Cardiac muscle cell (in vitro differentiated cells and primary cell): ENCODE measurements at regions not wholly inside any gene's neighbourhood (a gene's known extent, or its start where the extent isn't known, plus 50 kb on each side); places are given as distances from the start of the nearest gene placed in this dataset.
A peak's percentile ranks its signal among the peaks of the same experiment; 100 is the strongest.

Experiments used
- DNase-seq, 2 donors: peaks; one replicate each; pipeline versions ENCODE4 v3.0.0 to v3.0.0-alpha.2; 2010 to 2017; ENCODE audit warnings: low read depth in 1 of 2, low spot score in 1 of 2
- H3K27ac ChIP-seq: fragments of 200-600 bp; sonication (generic); 2 replicates; pipeline ENCODE4 v1.5.1; 2016
- H3K27me3 ChIP-seq: fragments of 200-600 bp; sonication (generic); 2 replicates; pipeline ENCODE4 v1.6.0; 2016; ENCODE audit warnings: control low read depth
- H3K36me3 ChIP-seq: fragments of 200-600 bp; sonication (generic); 2 replicates; pipeline ENCODE4 v1.5.1; 2016; ENCODE audit warnings: control low read depth
- H3K4me1 ChIP-seq: fragments of 200-600 bp; sonication (generic); 2 replicates; pipeline ENCODE4 v1.8.1; 2017; ENCODE audit warnings: low read depth, mild to moderate bottlenecking, mixed run types
- H3K4me3 ChIP-seq: fragments of 200-600 bp; sonication (generic); 2 replicates; pipeline ENCODE4 v1.5.1; 2016; ENCODE audit warnings: mild to moderate bottlenecking
- H3K9me3 ChIP-seq: fragments of 200-600 bp; sonication (generic); 2 replicates; pipeline ENCODE4 v1.5.1; 2017; ENCODE audit warnings: low read depth, mild to moderate bottlenecking, control low read depth
- TF ChIP-seq, protein P1 (sequence below): IDR thresholded peaks from 2 replicates; pipeline ENCODE4 v1.5.1; 2012; ENCODE audit warnings: low read depth, mild to moderate bottlenecking, low read length

DNA sequence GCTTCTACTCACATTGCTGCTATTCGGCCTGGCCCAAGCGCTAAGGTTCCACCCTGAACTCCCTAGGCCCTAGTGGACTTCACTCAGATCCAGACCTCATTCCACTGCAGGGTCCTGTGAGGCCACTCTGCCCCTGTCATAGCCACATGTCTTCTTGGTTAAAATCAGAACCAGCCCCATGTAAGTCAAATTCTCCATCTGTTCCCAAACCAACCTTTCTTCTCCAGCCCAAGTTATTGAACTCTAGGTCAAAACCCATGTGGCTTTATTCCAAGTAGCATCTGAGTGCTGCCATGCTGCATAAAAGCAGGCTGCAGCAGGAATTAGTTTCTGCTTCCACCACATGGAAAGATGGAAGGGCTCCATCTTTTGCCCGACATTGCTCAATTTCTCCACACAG lies 281.2 kb downstream of the SNX13 start:
- no peaks in the 10 kb centered on the region for H3K4me1 ChIP-seq
- TF ChIP-seq, protein P1, sequence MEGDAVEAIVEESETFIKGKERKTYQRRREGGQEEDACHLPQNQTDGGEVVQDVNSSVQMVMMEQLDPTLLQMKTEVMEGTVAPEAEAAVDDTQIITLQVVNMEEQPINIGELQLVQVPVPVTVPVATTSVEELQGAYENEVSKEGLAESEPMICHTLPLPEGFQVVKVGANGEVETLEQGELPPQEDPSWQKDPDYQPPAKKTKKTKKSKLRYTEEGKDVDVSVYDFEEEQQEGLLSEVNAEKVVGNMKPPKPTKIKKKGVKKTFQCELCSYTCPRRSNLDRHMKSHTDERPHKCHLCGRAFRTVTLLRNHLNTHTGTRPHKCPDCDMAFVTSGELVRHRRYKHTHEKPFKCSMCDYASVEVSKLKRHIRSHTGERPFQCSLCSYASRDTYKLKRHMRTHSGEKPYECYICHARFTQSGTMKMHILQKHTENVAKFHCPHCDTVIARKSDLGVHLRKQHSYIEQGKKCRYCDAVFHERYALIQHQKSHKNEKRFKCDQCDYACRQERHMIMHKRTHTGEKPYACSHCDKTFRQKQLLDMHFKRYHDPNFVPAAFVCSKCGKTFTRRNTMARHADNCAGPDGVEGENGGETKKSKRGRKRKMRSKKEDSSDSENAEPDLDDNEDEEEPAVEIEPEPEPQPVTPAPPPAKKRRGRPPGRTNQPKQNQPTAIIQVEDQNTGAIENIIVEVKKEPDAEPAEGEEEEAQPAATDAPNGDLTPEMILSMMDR: no peak

DNA sequence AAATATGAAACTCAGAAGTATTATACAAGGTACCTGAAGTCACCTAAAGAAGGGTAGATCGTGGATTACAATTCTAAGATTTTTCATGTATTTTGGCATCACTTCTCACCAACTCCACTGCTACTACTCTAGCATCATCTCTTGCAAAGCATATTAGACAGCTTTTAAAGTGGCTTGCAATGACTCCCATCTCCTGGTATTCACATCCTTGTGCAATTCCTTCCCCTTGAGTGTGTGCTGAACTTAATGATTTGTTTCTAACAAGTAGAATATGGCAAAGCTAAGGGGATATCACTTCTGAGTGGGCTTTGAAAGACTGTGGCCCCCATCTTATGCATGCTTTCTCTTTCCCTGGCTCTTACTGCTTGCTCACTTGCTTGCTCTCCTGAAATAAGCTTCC lies 280.2 kb downstream of the SNX13 start:
- no peaks in the 10 kb centered on the region for H3K36me3 ChIP-seq
- TF ChIP-seq, protein P1: no peak
- H3K27ac ChIP-seq: no peak overlapping the region
- no peaks in the 10 kb centered on the region for H3K27me3 ChIP-seq
- H3K9me3 ChIP-seq: no peaks in the 10 kb centered on the region
- no peaks in the 10 kb centered on the region for H3K4me1 ChIP-seq
- peak in 1 of 2 donors; percentile 75 for DNase-seq
- H3K4me3 ChIP-seq: no peak overlapping the region

More for the DNA sequence above, 281.2 kb downstream of the SNX13 start:
- DNase-seq: no peak
- H3K9me3 ChIP-seq: no peaks in the 10 kb centered on the region
- no peak overlapping the region for H3K27ac ChIP-seq
- H3K27me3 ChIP-seq: no peaks in the 10 kb centered on the region
- no peak overlapping the region for H3K4me3 ChIP-seq
- no peaks in the 10 kb centered on the region for H3K36me3 ChIP-seq

DNA sequence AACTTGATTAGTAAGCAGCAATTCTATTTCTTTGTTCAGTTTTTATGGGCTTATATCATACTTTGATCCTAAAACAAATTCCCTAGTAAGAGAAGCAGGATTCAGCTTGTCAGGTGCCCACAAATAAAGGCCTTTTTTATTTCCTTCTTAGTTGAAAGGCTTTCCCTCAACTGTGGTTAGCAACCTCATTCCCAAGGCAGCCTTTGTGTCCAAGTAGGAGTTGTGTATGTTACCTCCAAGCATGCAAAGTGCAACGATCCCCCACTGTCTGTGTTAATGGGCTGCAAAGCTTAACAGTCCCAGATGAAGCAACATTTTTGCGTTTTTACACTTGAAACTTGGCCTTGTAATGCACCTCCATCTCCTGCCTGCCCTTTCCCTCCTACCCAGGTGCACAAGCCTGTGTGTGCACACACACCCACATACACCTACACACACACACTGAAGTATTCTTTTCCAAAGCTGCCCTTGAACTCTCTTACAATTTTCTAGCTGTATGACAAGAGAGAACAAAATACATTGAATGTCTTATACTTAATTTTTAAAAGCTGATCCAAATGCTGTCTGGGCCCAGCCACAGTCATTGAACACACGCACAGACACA lies 278.2 kb downstream of the SNX13 start:
- peak in 1 of 2 donors; percentile 38 for DNase-seq
- TF ChIP-seq, protein P1: no peak
- no peak overlapping the region for H3K4me3 ChIP-seq
- no peaks in the 10 kb centered on the region for H3K27me3 ChIP-seq
- no peak overlapping the region for H3K27ac ChIP-seq
- H3K4me1 ChIP-seq: no peaks in the 10 kb centered on the region
- no peaks in the 10 kb centered on the region for H3K36me3 ChIP-seq
- H3K9me3 ChIP-seq: no peaks in the 10 kb centered on the region

- no peaks in the 10 kb centered on the region for H3K36me3 ChIP-seq
- TF ChIP-seq, protein P1: no peak
- no peak overlapping the region for H3K27ac ChIP-seq
- H3K4me1 ChIP-seq: no peaks in the 10 kb centered on the region
- no peaks in the 10 kb centered on the region for H3K9me3 ChIP-seq
- DNase-seq: peak in 1 of 2 donors; percentile 90
- H3K27me3 ChIP-seq: no peaks in the 10 kb centered on the region
- no peak overlapping the region for H3K4me3 ChIP-seq
Observed at GRCh38 chr7:17663061-17663675, 277.1 kb downstream of the SNX13 start.

DNA sequence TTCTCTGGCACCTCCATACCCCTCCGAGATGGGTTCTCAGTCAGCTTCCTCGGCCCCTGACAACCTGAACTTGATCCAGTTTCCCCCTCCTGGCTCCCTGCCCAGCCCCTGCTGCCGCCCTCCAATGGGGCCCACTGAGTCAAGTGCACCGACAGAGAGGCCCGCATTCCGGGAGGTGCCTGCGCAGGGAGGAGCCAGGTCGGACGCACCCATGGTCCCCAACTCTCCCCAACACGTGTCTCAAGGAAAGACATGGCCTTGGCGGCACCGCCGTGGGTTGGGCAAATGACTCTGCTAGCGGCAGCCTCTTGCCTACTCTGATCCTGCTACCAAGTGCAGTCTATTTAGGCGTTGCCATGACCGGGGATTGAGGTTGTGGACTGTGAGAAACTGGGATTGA lies 275.3 kb downstream of the SNX13 start:
- Histone ChIP-seq H3K4me3 (no peak overlapping the region), H3K27ac (no peak overlapping the region), H3K27me3 (no peaks in the 10 kb centered on the region), H3K9me3 (no peaks in the 10 kb centered on the region), H3K36me3 (no peaks in the 10 kb centered on the region), H3K4me1 (no peaks in the 10 kb centered on the region)
- TF ChIP-seq, protein P1: no peak
- DNase-seq: no peak
